HG03060 (cell line): ENCODE measurements at regions not wholly inside any gene's neighbourhood (a gene's known extent, or its start where the extent isn't known, plus 50 kb on each side); places are given as distances from the start of the nearest gene placed in this dataset.
A peak's percentile ranks its signal among the peaks of the same experiment; 100 is the strongest.

Experiments used
- ATAC-seq: cut with Tn5 transposase; IDR thresholded peaks from one replicate; pipeline ENCODE4 v1.9.1; 2021; ENCODE audit warnings: low read depth, moderate number of reproducible peaks; ENCODE audit not compliant: unreplicated experiment

GRCh38 chr11:128057786-128058395 is 529.5 kb downstream of the ETS1 start:
- ATAC-seq, result no peak

DNA sequence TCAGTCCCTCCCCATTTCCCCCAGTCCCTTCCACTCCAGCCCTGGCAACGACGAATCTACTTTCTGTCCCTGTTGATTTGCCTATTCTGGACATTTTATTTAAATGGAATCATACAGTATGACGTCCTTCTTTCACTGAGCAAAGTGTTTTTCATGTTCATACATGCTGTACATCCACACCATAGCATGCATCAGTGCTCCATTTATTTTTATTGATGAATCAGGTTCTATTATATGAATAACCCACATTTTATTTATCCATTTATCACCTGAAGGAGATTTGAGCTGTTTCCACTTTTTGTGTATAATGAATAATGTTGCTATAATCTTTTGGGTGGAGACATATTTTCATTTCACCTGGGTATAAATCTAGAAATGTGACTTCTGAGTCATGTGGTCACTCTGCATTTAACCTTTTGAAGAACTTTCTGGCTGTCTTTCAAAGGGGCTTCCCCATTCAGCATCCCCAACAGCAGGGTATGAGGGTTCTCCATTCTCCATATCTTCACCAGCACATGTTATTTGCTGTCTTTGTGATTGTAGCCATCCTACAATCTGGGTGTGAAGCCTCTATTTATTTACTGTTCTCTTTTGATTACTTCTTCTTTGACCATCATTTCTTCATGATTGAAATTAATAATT is 531.7 kb downstream of the ETS1 start:
- ATAC-seq, result no peak

DNA sequence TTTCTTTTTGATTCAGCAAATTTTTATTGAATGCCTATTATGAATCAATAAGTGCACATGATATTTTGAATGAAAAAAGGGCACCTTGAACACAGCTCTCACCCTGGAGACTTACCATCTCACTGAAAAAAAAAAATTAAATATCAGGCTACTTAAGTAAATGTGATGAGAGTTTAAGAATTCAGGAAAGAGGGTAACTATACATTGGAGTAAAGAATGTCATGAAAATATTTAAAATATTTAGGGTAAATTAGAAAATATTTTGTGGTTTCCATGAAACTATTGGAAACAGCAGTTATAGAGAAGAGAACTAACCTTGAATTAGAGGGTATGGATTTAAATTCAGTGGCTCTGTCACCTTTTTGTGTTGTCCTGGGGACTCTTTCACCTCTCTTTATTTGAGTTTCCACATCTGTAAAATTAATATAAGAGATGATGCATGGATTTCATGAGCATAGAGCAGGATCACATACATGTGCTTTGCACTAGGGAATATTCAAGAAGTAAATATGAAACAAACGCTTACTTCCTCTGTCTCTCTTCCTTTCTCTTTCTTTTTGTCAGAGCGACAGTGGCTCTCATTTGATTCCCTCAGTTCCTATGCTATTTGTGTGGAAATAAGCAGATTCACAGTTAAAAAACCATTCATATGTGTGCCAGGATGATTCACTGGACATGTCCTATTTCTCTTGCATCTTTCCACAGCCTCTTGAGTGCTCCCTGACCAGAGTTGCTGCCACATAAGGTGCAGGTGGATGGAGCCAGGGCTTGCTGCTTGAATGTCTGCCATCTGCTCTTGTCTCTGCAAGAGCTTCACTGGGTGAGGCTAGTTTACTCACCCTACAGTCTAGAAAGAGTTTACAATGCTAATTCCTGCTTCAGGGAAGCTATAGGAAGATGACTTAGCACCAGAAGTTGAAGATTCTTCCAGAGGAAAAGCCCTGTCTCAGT is 533.1 kb downstream of the ETS1 start:
- ATAC-seq, result no peak

- no peak for ATAC-seq
Measured at GRCh38 chr11:128052912-128053641, 534.3 kb downstream of the ETS1 start.

DNA sequence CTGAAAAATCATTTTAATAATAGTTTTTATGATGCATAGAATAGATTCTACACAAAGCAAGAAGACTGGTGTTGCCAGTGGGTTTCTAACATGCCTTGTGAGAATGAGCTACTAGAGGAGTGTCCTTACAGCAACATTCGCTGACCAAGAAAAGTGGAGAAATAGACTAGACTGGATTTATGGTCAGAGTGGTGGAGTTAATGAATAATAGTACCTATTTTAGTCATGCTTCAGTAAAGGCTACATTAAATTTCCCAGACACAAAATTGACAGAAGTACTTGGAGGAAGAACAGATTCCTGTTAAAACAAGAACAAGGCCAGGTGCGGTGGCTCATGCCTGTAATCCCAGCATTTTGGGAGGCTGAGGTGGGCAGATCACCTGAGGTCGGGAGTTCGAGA is 539.2 kb downstream of the ETS1 start:
- ATAC-seq, result no peak

GRCh38 chr11:128047026-128047425 is 540.3 kb downstream of the ETS1 start:
- ATAC-seq, result no peak

- ATAC-seq, result no peak
Measured at GRCh38 chr11:128046213-128046612, 541.1 kb downstream of the ETS1 start.

GRCh38 chr11:128045094-128045725 is 542.1 kb downstream of the ETS1 start:
- ATAC-seq, result no peak

DNA sequence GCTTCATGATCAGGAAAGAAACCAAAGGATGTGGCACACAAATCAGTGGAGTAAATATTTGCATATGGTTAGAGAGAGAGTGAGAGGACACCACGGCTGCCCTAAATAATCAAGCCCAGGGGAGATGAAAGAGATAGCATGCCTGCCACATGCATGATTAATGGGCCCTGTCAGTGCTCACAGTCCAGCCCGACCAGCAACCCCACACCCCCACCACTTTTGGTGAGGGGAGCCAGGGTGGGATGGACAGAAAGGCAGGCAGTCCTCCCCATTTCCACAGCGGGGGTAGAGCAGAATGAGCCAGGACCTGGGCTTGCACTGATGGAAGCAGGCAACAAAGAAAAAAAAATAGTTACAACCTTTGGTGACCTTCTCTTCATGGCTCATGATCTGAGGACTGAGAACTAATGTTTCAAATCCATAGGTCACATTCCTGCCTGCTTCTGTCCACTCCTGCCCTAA is 545.0 kb downstream of the ETS1 start:
- no peak for ATAC-seq

- no peak for ATAC-seq
Measured at GRCh38 chr11:128040603-128041002, 546.8 kb downstream of the ETS1 start.

DNA sequence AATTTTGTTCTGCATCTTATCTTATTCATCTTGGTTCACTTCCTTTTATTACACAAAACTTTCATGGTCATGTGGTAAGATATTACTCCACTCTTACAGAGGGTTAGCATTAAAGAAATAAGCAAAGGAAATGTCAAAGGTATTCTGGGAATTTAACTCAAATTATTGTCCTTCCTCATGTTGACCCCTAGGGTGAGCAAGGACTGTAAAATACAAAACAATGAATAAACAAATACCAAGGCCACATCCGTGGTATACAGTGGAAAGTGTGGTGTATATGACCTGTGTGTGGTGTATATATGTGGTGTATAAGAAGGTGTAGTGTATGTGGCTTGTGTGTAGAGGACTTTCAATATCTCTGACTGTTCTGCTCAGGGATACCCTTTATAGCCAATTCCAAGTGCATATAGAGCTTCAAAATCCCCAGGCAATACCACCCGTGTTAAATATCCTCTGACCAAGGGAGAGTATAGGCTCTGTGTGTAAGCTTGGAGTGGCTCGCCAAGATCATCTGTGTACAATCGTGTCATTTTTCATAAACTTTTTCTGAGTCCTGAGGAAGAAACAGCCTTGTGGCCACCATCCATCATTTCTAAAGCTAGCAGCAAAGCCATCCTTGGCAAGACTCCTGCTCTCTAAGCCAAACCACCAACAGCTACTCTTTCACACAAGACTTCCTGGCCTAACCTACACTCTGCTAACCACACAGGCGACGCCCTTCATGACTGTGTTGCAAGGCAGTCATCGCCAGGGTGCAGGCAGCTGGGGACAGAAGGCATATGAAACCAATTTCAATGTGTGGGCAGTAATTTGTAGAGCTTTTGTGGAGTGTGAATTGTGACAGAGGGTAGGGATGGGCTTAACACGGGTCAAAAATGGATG is 548.0 kb downstream of the ETS1 start:
- peak; percentile 94 for ATAC-seq

DNA sequence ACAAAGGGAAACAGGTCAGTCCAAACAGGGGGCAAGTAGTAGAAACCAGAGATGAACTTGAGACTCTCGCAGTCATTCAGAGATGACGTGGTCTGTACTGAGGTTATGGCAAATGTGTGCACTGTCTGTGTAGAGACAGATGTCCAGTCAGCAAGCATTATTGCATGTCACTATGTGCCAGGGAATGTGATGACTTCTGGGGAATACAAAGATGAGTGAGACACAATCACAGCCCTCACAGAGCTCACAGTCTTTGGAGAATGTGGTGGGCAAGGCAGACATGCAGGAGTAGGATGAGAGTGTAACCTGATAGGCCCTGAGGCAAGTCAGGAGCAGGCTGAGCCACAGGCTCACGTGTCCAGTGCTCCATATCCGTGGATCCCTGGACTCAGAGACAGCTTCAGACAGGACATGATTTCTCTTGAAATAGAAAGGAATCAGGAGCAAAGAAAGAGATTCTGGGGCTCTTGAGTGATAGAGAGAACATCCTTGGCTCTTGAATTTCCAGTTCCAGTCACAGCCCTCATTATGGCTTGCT is 550.7 kb downstream of the ETS1 start:
- no peak for ATAC-seq

GRCh38 chr11:128036006-128036405 is 551.4 kb downstream of the ETS1 start:
- no peak for ATAC-seq

DNA sequence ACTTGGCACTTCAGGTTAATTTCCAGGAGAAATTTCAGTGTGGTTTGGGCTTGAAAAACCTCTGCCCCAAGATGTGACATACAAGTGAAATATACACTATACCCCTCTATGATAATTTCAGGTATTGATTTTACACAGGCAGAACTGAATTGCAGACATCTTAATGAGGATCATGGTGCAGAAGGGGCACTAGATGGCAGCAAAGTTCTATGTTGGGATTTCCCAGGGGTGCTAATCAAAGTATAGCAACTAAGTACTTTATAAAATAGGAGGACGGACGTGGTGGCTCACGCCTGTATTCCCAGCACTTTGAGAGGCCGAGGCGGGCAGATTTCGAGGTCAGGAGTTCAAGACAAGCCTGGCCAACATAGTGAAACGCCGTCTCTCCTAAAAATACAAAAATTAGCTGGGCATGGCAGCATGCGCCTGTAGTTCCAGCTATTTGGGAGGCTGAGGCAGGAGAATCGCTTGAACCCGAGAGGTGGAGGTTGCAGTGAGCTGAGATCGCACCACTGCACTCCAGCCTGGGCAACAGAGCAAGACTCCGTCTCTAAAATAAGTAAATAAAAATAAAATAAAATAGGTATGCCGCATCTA is 555.7 kb downstream of the ETS1 start:
- ATAC-seq, result peak; percentile 90

DNA sequence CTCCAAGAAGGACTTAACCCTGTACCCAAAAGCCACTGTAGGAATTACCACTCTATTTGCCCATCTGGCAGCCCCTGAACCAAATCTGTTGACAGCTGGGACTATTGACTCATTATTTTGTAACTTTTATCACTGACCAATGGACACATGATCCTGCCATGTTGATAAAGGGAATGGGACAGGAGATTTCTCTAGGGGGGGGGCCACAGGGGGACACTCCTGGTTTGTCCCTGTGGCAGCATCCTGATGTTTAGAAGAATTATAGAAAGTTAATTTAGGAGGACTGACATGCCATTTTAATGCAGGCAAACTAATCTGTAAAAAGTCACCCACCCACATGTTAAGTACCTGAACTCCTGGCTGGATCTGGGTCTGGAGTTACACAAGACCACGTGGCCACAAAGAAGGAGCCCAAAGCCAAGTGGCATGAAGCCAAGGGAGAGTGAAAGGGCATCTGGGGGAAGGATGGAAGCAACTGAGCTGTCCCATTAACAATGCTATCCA is 558.1 kb downstream of the ETS1 start:
- no peak for ATAC-seq

GRCh38 chr11:128026596-128026995 is 560.8 kb downstream of the ETS1 start:
- no peak for ATAC-seq

GRCh38 chr11:128022761-128023160 is 564.6 kb downstream of the ETS1 start:
- no peak for ATAC-seq

DNA sequence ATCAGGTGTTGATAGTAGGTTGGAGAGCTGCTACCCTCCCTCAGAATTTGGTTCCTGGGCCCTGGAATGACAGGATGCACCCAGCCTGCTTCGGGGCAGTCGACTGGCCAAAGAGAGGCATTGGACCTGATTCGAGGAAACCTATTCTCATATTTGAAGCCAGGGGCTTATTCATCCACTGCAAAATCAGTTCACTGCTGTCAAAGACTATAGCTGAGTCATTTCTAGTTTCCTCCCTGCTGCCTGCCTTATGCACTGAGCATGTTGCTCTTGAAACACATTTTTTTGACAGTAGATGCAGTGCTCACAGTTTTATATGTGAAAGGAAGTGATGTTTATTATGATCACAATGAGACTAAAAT is 565.4 kb downstream of the ETS1 start:
- ATAC-seq, result peak; percentile 52
